ENCODE measurements at regions not wholly inside any gene's neighbourhood (a gene's known extent, or its start where the extent isn't known, plus 50 kb on each side); places are given as distances from the start of the nearest gene placed in this dataset.

DNA sequence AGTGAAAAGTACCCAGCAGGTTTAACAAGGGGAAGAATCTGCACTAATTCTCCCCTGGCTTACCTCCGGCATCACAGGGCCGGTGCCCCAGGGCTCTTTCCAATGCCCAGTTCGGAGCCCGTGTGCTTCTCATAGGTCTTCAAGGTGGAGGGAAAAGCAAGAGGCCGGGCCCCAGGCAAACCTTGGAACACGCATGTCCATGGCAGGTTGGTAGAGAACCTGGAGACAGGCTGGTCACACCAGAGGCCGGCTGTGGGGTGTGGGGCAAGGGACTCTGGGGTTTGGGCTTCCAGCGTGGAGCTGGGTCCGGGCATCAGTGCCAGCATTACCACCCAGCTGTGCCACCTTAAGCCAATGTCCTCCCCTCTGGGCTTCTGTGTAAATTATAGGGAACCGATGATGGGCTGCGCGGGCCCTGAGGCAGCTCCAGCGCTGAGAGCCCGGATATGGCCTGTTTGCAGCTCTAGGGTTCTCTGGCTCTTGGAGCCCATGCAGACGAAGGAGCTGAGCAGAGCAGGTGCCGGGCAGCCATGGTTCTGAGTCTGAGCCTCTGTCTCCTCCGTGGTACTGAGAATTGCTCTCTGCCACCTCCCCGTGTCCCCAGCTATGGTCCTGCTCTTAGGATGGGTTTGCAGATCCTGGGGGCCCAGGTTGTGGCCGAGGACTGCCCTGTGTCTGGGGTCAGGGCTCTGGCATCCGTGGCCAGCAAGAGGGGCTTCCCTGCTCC is 197.0 kb upstream of the C14orf180 start:
- TF ChIP-seq CTCF (IDR thresholded peaks at IDR 0.05 in 4 of 5, conservative IDR thresholded peaks at IDR 0.05 in 1 of 5) (no peak), POLR2A (IDR thresholded peaks at IDR 0.05) (no peak)
